CD4-positive, alpha-beta T cell treated with Interleukin-6 for 4 hours (primary cell): ENCODE measurements at regions not wholly inside any gene's neighbourhood (a gene's known extent, or its start where the extent isn't known, plus 50 kb on each side); places are given as distances from the start of the nearest gene placed in this dataset.
"Not testable (repeated sequence)": the region's sequence is repeated elsewhere in the genome, so short reads cannot be mapped to it uniquely, and the experiment has no call there.

Experiments used
- DNase-seq: peaks from one replicate; pipeline ENCODE4 v3.0.0-alpha.2; 2020; ENCODE audit warnings: mixed read lengths

GRCh38 chr5:102048940-102049339 lies 247.1 kb downstream of the SLCO4C1 start:
- DNase-seq, result no peak

GRCh38 chr5:102047073-102047472 lies 249.0 kb downstream of the SLCO4C1 start:
- not testable (repeated sequence) for DNase-seq

GRCh38 chr5:102040326-102040725 lies 255.8 kb downstream of the SLCO4C1 start:
- no peak for DNase-seq

- no peak for DNase-seq
Measured at GRCh38 chr5:102036927-102037326, 259.2 kb downstream of the SLCO4C1 start.

- DNase-seq, result no peak
Measured at GRCh38 chr5:102031711-102032110, 264.4 kb downstream of the SLCO4C1 start.

GRCh38 chr5:102018690-102019089 lies 277.4 kb downstream of the SLCO4C1 start:
- DNase-seq, result no peak

- no peak for DNase-seq
Measured at GRCh38 chr5:102018279-102018678, 277.8 kb downstream of the SLCO4C1 start.

- no peak for DNase-seq
Measured at GRCh38 chr5:102014371-102014770, 281.7 kb downstream of the SLCO4C1 start.

GRCh38 chr5:102010644-102011043 lies 285.4 kb downstream of the SLCO4C1 start:
- DNase-seq, result no peak

- no peak for DNase-seq
Measured at GRCh38 chr5:101997235-101997634, 298.8 kb downstream of the SLCO4C1 start.

- no peak for DNase-seq
Measured at GRCh38 chr5:101995585-101995984, 300.5 kb downstream of the SLCO4C1 start.

GRCh38 chr5:101991486-101991885 lies 304.6 kb downstream of the SLCO4C1 start:
- no peak for DNase-seq

- DNase-seq, result no peak
Measured at GRCh38 chr5:101989659-101990058, 306.4 kb downstream of the SLCO4C1 start.

- DNase-seq, result no peak
Measured at GRCh38 chr5:101977729-101978345, 318.2 kb downstream of the SLCO4C1 start.

- DNase-seq, result no peak
Measured at GRCh38 chr5:101976933-101977332, 319.2 kb downstream of the SLCO4C1 start.

GRCh38 chr5:101969742-101970141 lies 326.3 kb downstream of the SLCO4C1 start:
- DNase-seq, result no peak

- DNase-seq, result no peak
Measured at GRCh38 chr5:101966476-101966875, 329.6 kb downstream of the SLCO4C1 start.

GRCh38 chr5:101955891-101956290 lies 340.2 kb downstream of the SLCO4C1 start:
- DNase-seq, result no peak

- DNase-seq, result no peak
Measured at GRCh38 chr5:101950019-101950418, 346.1 kb downstream of the SLCO4C1 start.

GRCh38 chr5:101948615-101949014 lies 347.5 kb downstream of the SLCO4C1 start:
- no peak for DNase-seq

- DNase-seq, result no peak
Measured at GRCh38 chr5:101943784-101944183, 352.3 kb downstream of the SLCO4C1 start.

- DNase-seq, result no peak
Measured at GRCh38 chr5:101942321-101942882, 353.7 kb downstream of the SLCO4C1 start.

- DNase-seq, result no peak
Measured at GRCh38 chr5:101937041-101937440, 359.0 kb downstream of the SLCO4C1 start.

- DNase-seq, result no peak
Measured at GRCh38 chr5:101935086-101935485, 361.0 kb downstream of the SLCO4C1 start.

GRCh38 chr5:101932599-101932998 lies 363.5 kb downstream of the SLCO4C1 start:
- DNase-seq, result no peak
